GM12872 (cell line): ENCODE measurements at regions not wholly inside any gene's neighbourhood (a gene's known extent, or its start where the extent isn't known, plus 50 kb on each side); places are given as distances from the start of the nearest gene placed in this dataset.

ENCODE experiments used
- CTCF ChIP-seq: IDR thresholded peaks from 3 replicates; pipeline ENCODE4 v1.5.1; 2011; ENCODE audit warnings: low read depth, mild to moderate bottlenecking, low read length, moderate library complexity; ENCODE audit not compliant: insufficient read depth

GRCh38 chr2:199602896-199603717 is 145.4 kb upstream of the SATB2 start:
- TF ChIP-seq CTCF, result no peak

- peak; percentile 32; the same call in 2 of the 3 replicates for TF ChIP-seq CTCF
These were observed 144.6 kb upstream of the SATB2 start for GRCh38 chr2:199602271-199602895.

- peak; percentile 52 for TF ChIP-seq CTCF
These were observed 138.8 kb upstream of the SATB2 start for GRCh38 chr2:199596549-199596948.

DNA sequence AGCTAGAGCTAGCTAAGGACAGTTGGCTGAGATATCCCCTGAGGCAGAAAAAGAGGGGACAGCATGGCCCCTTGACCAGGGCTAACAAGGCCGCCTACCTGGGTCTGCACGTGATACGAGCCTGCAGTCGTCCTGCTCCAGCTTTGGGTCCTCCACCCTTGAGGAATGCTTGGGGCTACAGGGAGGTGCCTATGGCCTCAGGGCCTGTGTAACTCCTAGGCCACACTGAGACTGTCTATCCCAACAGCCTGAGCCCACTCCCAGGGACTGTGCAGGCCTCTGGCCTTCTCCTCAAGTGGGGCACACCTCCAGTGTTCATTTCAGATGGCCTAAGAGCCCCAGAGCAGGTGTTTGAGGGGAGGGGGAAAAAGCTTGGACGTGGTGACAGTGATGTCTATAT is 136.7 kb upstream of the SATB2 start:
- TF ChIP-seq CTCF, result no peak

DNA sequence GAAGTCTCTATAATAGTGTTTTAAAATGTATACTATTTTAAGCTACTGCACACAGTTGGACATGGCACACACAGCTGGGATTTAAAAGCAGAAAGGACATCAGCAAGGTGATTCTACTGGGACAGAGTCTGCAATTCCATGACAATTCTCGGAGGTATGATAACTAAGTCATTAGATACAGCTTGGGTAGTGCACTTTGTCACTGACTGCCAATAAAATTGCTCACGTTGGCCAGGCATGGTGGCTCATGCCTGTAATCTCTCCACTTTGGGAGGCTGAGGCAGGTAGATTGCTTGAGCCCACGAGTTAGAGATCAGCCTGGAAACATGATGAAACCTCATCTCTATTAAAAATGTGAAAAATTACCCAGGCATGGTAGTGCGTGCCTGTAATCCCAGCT is 134.1 kb upstream of the SATB2 start:
- TF ChIP-seq CTCF, result no peak

- TF ChIP-seq CTCF, result no peak
These were observed 132.8 kb upstream of the SATB2 start for GRCh38 chr2:199590321-199591203.

DNA sequence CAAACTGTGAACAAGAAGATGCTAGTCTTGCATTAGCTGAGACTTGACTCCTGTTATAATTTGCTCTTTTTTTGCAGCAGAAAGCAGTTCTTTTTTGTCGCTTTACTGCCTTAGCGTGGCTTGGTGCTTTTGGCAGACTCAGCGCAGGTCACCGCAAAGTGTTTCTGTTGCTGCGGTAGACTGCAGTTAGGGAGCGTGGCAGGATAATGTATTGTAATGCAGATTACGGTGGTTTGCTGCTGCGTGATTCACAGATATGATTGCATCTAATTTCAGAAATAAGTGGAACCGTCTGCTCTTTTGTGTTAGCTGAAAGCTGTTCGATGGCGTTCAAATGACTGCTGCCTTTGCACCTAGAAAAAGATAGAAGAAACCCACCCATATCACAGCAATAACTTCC is 131.6 kb upstream of the SATB2 start:
- TF ChIP-seq CTCF, result no peak
